Neural cell (in vitro differentiated cells): ENCODE measurements at regions not wholly inside any gene's neighbourhood (a gene's known extent, or its start where the extent isn't known, plus 50 kb on each side); places are given as distances from the start of the nearest gene placed in this dataset.

Source experiments
- CTCF ChIP-seq: fragments of 450-650 bp; IDR thresholded peaks from 2 replicates; pipeline ENCODE4 v1.5.1; 2014; ENCODE audit warnings: antibody characterized with exemption, mild to moderate bottlenecking, moderate library complexity; ENCODE audit not compliant: poor library complexity, severe bottlenecking
- EZH2 ChIP-seq: fragments of 200-600, 300-800 bp; shearing (Covaris generic), sonication (generic); IDR thresholded peaks from 2 replicates; pipeline ENCODE4 v1.6.1; 2014; ENCODE audit warnings: antibody characterized with exemption, low read length, borderline replicate concordance, mild to moderate bottlenecking; ENCODE audit not compliant: insufficient read depth, poor library complexity, severe bottlenecking
- POLR2AphosphoS5 ChIP-seq: IDR thresholded peaks from 2 replicates; pipeline ENCODE4 v1.6.1; 2012
- RAD21 ChIP-seq: fragments of 450-650 bp; conservative IDR thresholded peaks from 2 replicates; pipeline ENCODE4 v1.6.1; 2014; ENCODE audit warnings: antibody characterized with exemption, mild to moderate bottlenecking, moderate library complexity
- TAF1 ChIP-seq: IDR thresholded peaks from 2 replicates; pipeline ENCODE4 v1.6.1; 2012; ENCODE audit warnings: low read depth

GRCh38 chr1:106224426-106224825, 832.0 kb upstream of the PRMT6 start:
- TF ChIP-seq POLR2AphosphoS5 (no peak), CTCF (no peak), TAF1 (no peak), RAD21 (no peak), EZH2 (no peak)
